ENCODE measurements at regions not wholly inside any gene's neighbourhood (a gene's known extent, or its start where the extent isn't known, plus 50 kb on each side); places are given as distances from the start of the nearest gene placed in this dataset.

- DNase-seq (ENCODE audit: low read depth): peak; percentile 8
- no peak overlapping the region for H3K4me3 ChIP-seq (ENCODE audit: control insufficient read depth, low read depth, low read length)
- TF ChIP-seq CTCF (IDR thresholded peaks at IDR 0.05; ENCODE audit: control insufficient read depth, insufficient read depth, low read depth, low read length, missing control alignments): no peak
These were observed 286.4 kb downstream of the PTBP2 start for GRCh38 chr1:97007840-97008604.

- TF ChIP-seq CTCF (IDR thresholded peaks at IDR 0.05; ENCODE audit: control insufficient read depth, insufficient read depth, low read depth, low read length, missing control alignments): no peak
- no peak overlapping the region for H3K4me3 ChIP-seq (ENCODE audit: control insufficient read depth, low read depth, low read length)
These were observed 289.1 kb downstream of the PTBP2 start for GRCh38 chr1:97010566-97011264.

GRCh38 chr1:97013136-97013535 is 291.6 kb downstream of the PTBP2 start:
- TF ChIP-seq CTCF (IDR thresholded peaks at IDR 0.05; ENCODE audit: control insufficient read depth, insufficient read depth, low read depth, low read length, missing control alignments): no peak

More at GRCh38 chr1:97010566-97011264, 289.1 kb downstream of the PTBP2 start:
- DNase-seq (ENCODE audit: low read depth): no peak

GRCh38 chr1:97013941-97014340 is 292.4 kb downstream of the PTBP2 start:
- peak; percentile 11 for DNase-seq (ENCODE audit: low read depth)
- no peak for TF ChIP-seq CTCF (IDR thresholded peaks at IDR 0.05; ENCODE audit: control insufficient read depth, insufficient read depth, low read depth, low read length, missing control alignments)
- no peak overlapping the region for H3K4me3 ChIP-seq (ENCODE audit: control insufficient read depth, low read depth, low read length)

More at GRCh38 chr1:97013136-97013535, 291.6 kb downstream of the PTBP2 start:
- DNase-seq (ENCODE audit: low read depth): no peak
- H3K4me3 ChIP-seq (ENCODE audit: control insufficient read depth, low read depth, low read length): no peak overlapping the region

- TF ChIP-seq CTCF (IDR thresholded peaks at IDR 0.05; ENCODE audit: control insufficient read depth, insufficient read depth, low read depth, low read length, missing control alignments): no peak
- DNase-seq (ENCODE audit: low read depth): no peak
- no peak overlapping the region for H3K4me3 ChIP-seq (ENCODE audit: control insufficient read depth, low read depth, low read length)
These were observed 292.8 kb downstream of the PTBP2 start for GRCh38 chr1:97014426-97014825.

- no peak for TF ChIP-seq CTCF (IDR thresholded peaks at IDR 0.05; ENCODE audit: control insufficient read depth, insufficient read depth, low read depth, low read length, missing control alignments)
- DNase-seq (ENCODE audit: low read depth): no peak
- H3K4me3 ChIP-seq (ENCODE audit: control insufficient read depth, low read depth, low read length): no peak overlapping the region
These were observed 296.3 kb downstream of the PTBP2 start for GRCh38 chr1:97017895-97018294.

Measured in AG09309 (cell line).